Keratinocyte (primary cell): ENCODE measurements at regions not wholly inside any gene's neighbourhood (a gene's known extent, or its start where the extent isn't known, plus 50 kb on each side); places are given as distances from the start of the nearest gene placed in this dataset.
"Not testable (repeated sequence)": the region's sequence is repeated elsewhere in the genome, so short reads cannot be mapped to it uniquely, and the experiment has no call there.

ENCODE experiments used
- CTCF ChIP-seq, 3 experiments: IDR thresholded peaks in 1 of 3; conservative IDR thresholded peaks in 1 of 3; optimal IDR thresholded peaks in 1 of 3; 2 replicates in 2 of 3; 3 replicates in 1 of 3; pipeline versions ENCODE3 to v1.5.1; 2011; ENCODE audit warnings: low read length in 3 of 3, mild to moderate bottlenecking in 3 of 3, moderate library complexity in 2 of 3, control low read depth in 1 of 3, inconsistent platforms in 1 of 3; ENCODE audit not compliant: insufficient read depth in 2 of 3; ENCODE audit errors: extremely low read depth in 1 of 3
- EZH2 ChIP-seq: IDR thresholded peaks from one replicate; pipeline ENCODE4 v1.6.1; 2012; ENCODE audit warnings: inconsistent platforms, mild to moderate bottlenecking, low read length, moderate library complexity

GRCh38 chr2:110344405-110345035, 128.1 kb downstream of the LIMS4 start:
- TF ChIP-seq CTCF (optimal IDR thresholded peaks at IDR 0.05 in 1 of 3, IDR thresholded peaks at IDR 0.05 in 1 of 3, conservative IDR thresholded peaks at IDR 0.05 in 1 of 3; ENCODE audit: extremely low read depth in 1 of 3, insufficient read depth in 2 of 3, low read length in 3 of 3); EZH2: not testable (repeated sequence)
